GM12878 (cell line): ENCODE measurements at regions not wholly inside any gene's neighbourhood (a gene's known extent, or its start where the extent isn't known, plus 50 kb on each side); places are given as distances from the start of the nearest gene placed in this dataset.

ENCODE experiments used
- ATF2 ChIP-seq: IDR thresholded peaks from 2 replicates; pipeline ENCODE4 v1.6.1; 2012; ENCODE audit warnings: low read length, inconsistent platforms
- CEBPZ ChIP-seq: fragments of 150-350 bp; IDR thresholded peaks from 2 replicates; pipeline ENCODE4 v1.6.1; 2016; ENCODE audit warnings: low read depth, low read length
- DPF2 ChIP-seq: fragments of 450-650 bp; IDR thresholded peaks from 2 replicates; pipeline ENCODE4 v1.6.1; 2017; ENCODE audit warnings: mild to moderate bottlenecking
- IKZF1 ChIP-seq: fragments of 450-650 bp; conservative IDR thresholded peaks from 2 replicates; pipeline ENCODE4 v1.6.1; 2017; ENCODE audit warnings: antibody characterized with exemption, mild to moderate bottlenecking
- IKZF2 ChIP-seq, 2 experiments: fragments of 450-650 bp; IDR thresholded peaks; 2 replicates each; pipeline ENCODE4 v1.6.1; 2017; ENCODE audit warnings: mild to moderate bottlenecking in 2 of 2, moderate library complexity in 2 of 2
- IRF3 ChIP-seq: fragments of 450-650 bp; IDR thresholded peaks from 2 replicates; pipeline ENCODE4 v1.6.1; 2014; ENCODE audit warnings: mild to moderate bottlenecking
- IRF5 ChIP-seq: fragments of 450-650 bp; IDR thresholded peaks from 2 replicates; pipeline ENCODE4 v1.6.1; 2017; ENCODE audit warnings: borderline replicate concordance
- JUNB ChIP-seq: IDR thresholded peaks from 2 replicates; pipeline ENCODE4 v1.6.1; 2016; ENCODE audit warnings: antibody characterized with exemption, mild to moderate bottlenecking
- KLF5 ChIP-seq: fragments of 450-650 bp; IDR thresholded peaks from 2 replicates; pipeline ENCODE4 v1.6.1; 2014; ENCODE audit warnings: mild to moderate bottlenecking; ENCODE audit not compliant: partially characterized antibody
- NFXL1 ChIP-seq: fragments of 450-650 bp; IDR thresholded peaks from 2 replicates; pipeline ENCODE4 v1.6.1; 2017; ENCODE audit warnings: antibody characterized with exemption, mild to moderate bottlenecking, borderline replicate concordance
- RCOR1 ChIP-seq: conservative IDR thresholded peaks from 2 replicates; pipeline ENCODE4 v1.6.1; 2012; ENCODE audit warnings: low read depth, low read length, improper control_type of control experiment
- RELA ChIP-seq: fragments of 450-650 bp; IDR thresholded peaks from 2 replicates; pipeline ENCODE4 v1.8.0; 2014; ENCODE audit warnings: borderline replicate concordance; ENCODE audit not compliant: partially characterized antibody
- RELB ChIP-seq: fragments of 450-650 bp; IDR thresholded peaks from 2 replicates; pipeline ENCODE4 v1.6.1; 2017; ENCODE audit warnings: low read depth, mild to moderate bottlenecking, moderate library complexity
- SMARCA5 ChIP-seq: fragments of 450-650 bp; IDR thresholded peaks from 2 replicates; pipeline ENCODE4 v1.6.1; 2017; ENCODE audit warnings: mild to moderate bottlenecking
- SREBF2 ChIP-seq: IDR thresholded peaks from 2 replicates; pipeline ENCODE4 v1.6.1; 2012; ENCODE audit warnings: mild to moderate bottlenecking, low read length
- SUPT20H ChIP-seq: IDR thresholded peaks from 2 replicates; pipeline ENCODE4 v1.6.1; 2011; ENCODE audit warnings: low read depth, mild to moderate bottlenecking, low read length, moderate library complexity, borderline replicate concordance; ENCODE audit not compliant: control insufficient read depth
- TCF12 ChIP-seq: IDR thresholded peaks from 2 replicates; pipeline ENCODE4 v1.6.1; 2011; ENCODE audit warnings: low read depth, mild to moderate bottlenecking, low read length
- YY1 ChIP-seq: IDR thresholded peaks from 2 replicates; pipeline ENCODE4 v1.6.1; 2011; ENCODE audit warnings: low read depth, mild to moderate bottlenecking, low read length
- ZBTB4 ChIP-seq: fragments of 450-650 bp; formaldehyde crosslinking; IDR thresholded peaks from 2 replicates; pipeline ENCODE4 v1.4.0; 2022; ENCODE audit warnings: mild to moderate bottlenecking, moderate library complexity

- TF ChIP-seq ZBTB4 (CRISPR knock-in tag) (no peak), IKZF2 (IDR thresholded peaks at IDR 0.05) (no peak), IRF3 (no peak), IRF5 (no peak), SMARCA5 (peak; percentile 95), ATF2 (no peak), RELB (no peak), YY1 (peak; percentile 88), RELA (peak; percentile 69), DPF2 (peak; percentile 70), NFXL1 (no peak), TCF12 (peak; percentile 58; the same call in 1 of the 2 replicates), SUPT20H (no peak), KLF5 (no peak), SREBF2 (no peak), RCOR1 (no peak), IKZF1 (peak; percentile 57), JUNB (no peak), CEBPZ (no peak)
Measured at GRCh38 chr18:47748847-47749599, 181.4 kb downstream of the SMAD2 start (continued).
